Trophoblast cell (in vitro differentiated cells and primary cell): ENCODE measurements at regions not wholly inside any gene's neighbourhood (a gene's known extent, or its start where the extent isn't known, plus 50 kb on each side); places are given as distances from the start of the nearest gene placed in this dataset.
A peak's percentile ranks its signal among the peaks of the same experiment; 100 is the strongest.

Experiments used
- DNase-seq, 2 donors: peaks; one replicate each; pipeline ENCODE4 v3.0.0-alpha.2; 2016
- H2AFZ ChIP-seq: 2 replicates; pipeline ENCODE4 v1.6.1; 2013; ENCODE audit warnings: low read length, moderate library complexity, mild to moderate bottlenecking; ENCODE audit not compliant: insufficient read depth, poor library complexity
- H2AK5ac ChIP-seq: 2 replicates; pipeline ENCODE4 v1.6.1; 2013; ENCODE audit warnings: mild to moderate bottlenecking, low read length
- H2BK120ac ChIP-seq: 2 replicates; pipeline ENCODE4 v1.6.1; 2013; ENCODE audit warnings: low read length, mild to moderate bottlenecking, moderate library complexity; ENCODE audit not compliant: insufficient read depth, poor library complexity
- H2BK12ac ChIP-seq: 2 replicates; pipeline ENCODE4 v1.6.1; 2013; ENCODE audit warnings: mild to moderate bottlenecking, low read length, moderate library complexity
- H2BK5ac ChIP-seq: 2 replicates; pipeline ENCODE4 v1.6.1; 2013; ENCODE audit warnings: low read length, low read depth, moderate library complexity, mild to moderate bottlenecking; ENCODE audit not compliant: poor library complexity
- H3K14ac ChIP-seq: 2 replicates; pipeline ENCODE4 v1.6.1; 2013; ENCODE audit warnings: mild to moderate bottlenecking, low read length
- H3K18ac ChIP-seq: 2 replicates; pipeline ENCODE4 v1.6.1; 2013; ENCODE audit warnings: mild to moderate bottlenecking, low read length
- H3K23ac ChIP-seq: 2 replicates; pipeline ENCODE4 v1.6.1; 2013; ENCODE audit warnings: low read length
- H3K27ac ChIP-seq: 2 replicates; pipeline ENCODE4 v1.5.1; 2013; ENCODE audit warnings: low read depth, mild to moderate bottlenecking, inconsistent platforms, low read length, moderate library complexity
- H3K27me3 ChIP-seq: 2 replicates; pipeline ENCODE4 v1.6.1; 2013; ENCODE audit warnings: inconsistent platforms, mild to moderate bottlenecking, low read length, moderate library complexity; ENCODE audit not compliant: insufficient read depth
- H3K36me3 ChIP-seq, 2 experiments: 1 replicate in 1 of 2; 2 replicates in 1 of 2; pipeline ENCODE4 v1.6.1; 2013; ENCODE audit warnings: low read length in 2 of 2, mild to moderate bottlenecking in 2 of 2, moderate library complexity in 1 of 2; ENCODE audit not compliant: insufficient read depth in 2 of 2, control insufficient read depth in 1 of 2
- H3K4ac ChIP-seq: 2 replicates; pipeline ENCODE4 v1.6.1; 2013; ENCODE audit warnings: low read depth, mild to moderate bottlenecking, low read length, moderate library complexity
- H3K4me1 ChIP-seq, 2 experiments: 1 replicate in 1 of 2; 2 replicates in 1 of 2; pipeline ENCODE4 v1.6.1; 2013; ENCODE audit warnings: low read length in 2 of 2, mild to moderate bottlenecking in 2 of 2, moderate library complexity in 1 of 2; ENCODE audit not compliant: insufficient read depth in 2 of 2, control insufficient read depth in 1 of 2
- H3K4me2 ChIP-seq: 2 replicates; pipeline ENCODE4 v1.6.1; 2013; ENCODE audit warnings: inconsistent platforms, mild to moderate bottlenecking, low read length, moderate library complexity
- H3K4me3 ChIP-seq: 2 replicates; pipeline ENCODE4 v1.5.1; 2013; ENCODE audit warnings: mild to moderate bottlenecking, low read depth, low read length, inconsistent platforms
- H3K79me1 ChIP-seq: one replicate; pipeline ENCODE4 v1.6.1; 2013; ENCODE audit warnings: low read length
- H3K79me2 ChIP-seq: 2 replicates; pipeline ENCODE4 v1.6.1; 2013; ENCODE audit warnings: low read length, mild to moderate bottlenecking; ENCODE audit not compliant: control insufficient read depth, insufficient read depth, poor library complexity
- H3K9ac ChIP-seq: 2 replicates; pipeline ENCODE4 v1.6.1; 2013; ENCODE audit warnings: mild to moderate bottlenecking, low read length
- H3K9me3 ChIP-seq: 2 replicates; pipeline ENCODE4 v1.6.1; 2013; ENCODE audit warnings: low read depth, mild to moderate bottlenecking, control low read depth, inconsistent platforms, low read length; ENCODE audit not compliant: insufficient read depth
- H4K12ac ChIP-seq: 2 replicates; pipeline ENCODE4 v1.6.1; 2013; ENCODE audit warnings: low read depth, mild to moderate bottlenecking, low read length, moderate library complexity
- H4K8ac ChIP-seq: 2 replicates; pipeline ENCODE4 v1.6.1; 2013; ENCODE audit warnings: low read depth, mild to moderate bottlenecking, low read length, moderate library complexity
- H4K91ac ChIP-seq: one replicate; pipeline ENCODE4 v1.6.1; 2013; ENCODE audit warnings: low read depth, mild to moderate bottlenecking, low read length, moderate library complexity
- WGBS: extraction: QIAGEN DNeasy Blood & Tissue Kit; methylation state at CpG from one replicate; pipeline ENCODE4 v1.1.7; 2013; ENCODE audit warnings: missing lambda C conversion rate; ENCODE audit not compliant: insufficient read length, insufficient coverage; ENCODE audit errors: extremely low coverage; 5-methylcytosine and 5-hydroxymethylcytosine counted together

GRCh38 chr10:36177071-36177470, 535.0 kb upstream of the FZD8 start:
- Histone ChIP-seq H4K12ac (no peak overlapping the region), H3K79me2 (no peaks in the 10 kb centered on the region), H2BK5ac (no peak overlapping the region), H3K18ac (no peak overlapping the region), H3K4me2 (no peak overlapping the region), H3K27ac (no peak overlapping the region), H4K91ac (no peak overlapping the region), H2BK120ac (no peak overlapping the region), H3K79me1 (peaks cover 6% of the 10 kb centered on the region), H3K23ac (no peak overlapping the region), H3K14ac (no peak overlapping the region), H3K9me3 (no peaks in the 10 kb centered on the region), H2AK5ac (no peak overlapping the region), H3K4ac (no peak overlapping the region), H3K27me3 (no peaks in the 10 kb centered on the region), H3K4me1 (peaks cover 0 to 5% of the 10 kb centered on the region in 2 experiments), H2BK12ac (no peak overlapping the region), H4K8ac (no peak overlapping the region), H2AFZ (no peak overlapping the region), H3K4me3 (no peak overlapping the region), H3K9ac (no peak overlapping the region), H3K36me3 (no peaks in the 10 kb centered on the region)
- no peak for DNase-seq
- no CpG with 5 or more reads among the region's 3 CpGs for WGBS

- Histone ChIP-seq H3K27me3 (no peaks in the 10 kb centered on the region), H3K18ac (no peak overlapping the region), H3K4me2 (no peak overlapping the region), H4K91ac (no peak overlapping the region), H3K4me3 (no peak overlapping the region), H2AFZ (no peak overlapping the region), H3K79me2 (no peaks in the 10 kb centered on the region), H3K79me1 (peaks cover 8% of the 10 kb centered on the region), H3K4me1 (peaks cover 0 to 7% of the 10 kb centered on the region in 2 experiments), H4K8ac (no peak overlapping the region), H3K9ac (no peak overlapping the region), H3K9me3 (no peaks in the 10 kb centered on the region), H2AK5ac (no peak overlapping the region), H3K36me3 (no peaks in the 10 kb centered on the region), H4K12ac (no peak overlapping the region), H2BK12ac (no peak overlapping the region), H3K14ac (no peak overlapping the region), H3K4ac (no peak overlapping the region), H2BK5ac (no peak overlapping the region), H2BK120ac (no peak overlapping the region), H3K23ac (no peak overlapping the region), H3K27ac (no peak overlapping the region)
- DNase-seq = no peak
These were observed 533.9 kb upstream of the FZD8 start for GRCh38 chr10:36175954-36176353.

GRCh38 chr10:36173364-36173763, 531.3 kb upstream of the FZD8 start:
- Histone ChIP-seq H3K27ac (no peak overlapping the region), H2AK5ac (peak overlapping the region; percentile 87), H3K4me3 (no peak overlapping the region), H4K12ac (peak overlapping the region; percentile 77), H2AFZ (no peak overlapping the region), H3K9me3 (no peaks in the 10 kb centered on the region), H3K79me1 (peaks cover 8% of the 10 kb centered on the region), H3K27me3 (no peaks in the 10 kb centered on the region), H3K18ac (no peak overlapping the region), H4K8ac (no peak overlapping the region), H3K23ac (no peak overlapping the region), H4K91ac (peak overlapping the region; percentile 84), H3K4ac (peak overlapping the region; percentile 83), H2BK5ac (peak overlapping the region; percentile 64), H2BK12ac (peak overlapping the region; percentile 98), H3K36me3 (no peaks in the 10 kb centered on the region), H3K14ac (no peak overlapping the region), H2BK120ac (peak overlapping the region; percentile 80), H3K9ac (no peak overlapping the region), H3K4me2 (no peak overlapping the region), H3K79me2 (no peaks in the 10 kb centered on the region), H3K4me1 (peaks cover 0 to 7% of the 10 kb centered on the region in 2 experiments)
- no peak for DNase-seq
- WGBS = no CpG with 5 or more reads among the region's 4 CpGs

GRCh38 chr10:36171953-36172940, 530.2 kb upstream of the FZD8 start:
- no peak for DNase-seq
- Histone ChIP-seq H2BK5ac (peak overlapping the region; percentile 77), H3K27me3 (no peaks in the 10 kb centered on the region), H3K4me3 (no peak overlapping the region), H3K36me3 (no peaks in the 10 kb centered on the region), H4K91ac (peak overlapping the region; percentile 35), H4K12ac (no peak overlapping the region), H2AK5ac (no peak overlapping the region), H4K8ac (peak overlapping the region; percentile 58), H2AFZ (no peak overlapping the region), H2BK120ac (peak overlapping the region; percentile 85), H3K18ac (no peak overlapping the region), H3K79me1 (peaks cover 8% of the 10 kb centered on the region), H3K4me1 (peaks cover 0 to 7% of the 10 kb centered on the region in 2 experiments), H3K9ac (no peak overlapping the region), H3K4ac (no peak overlapping the region), H3K23ac (no peak overlapping the region), H3K9me3 (no peaks in the 10 kb centered on the region), H3K79me2 (no peaks in the 10 kb centered on the region), H3K27ac (peak overlapping the region; percentile 90), H3K4me2 (peak overlapping the region; percentile 33), H2BK12ac (peak overlapping the region; percentile 30), H3K14ac (no peak overlapping the region)
- no CpG with 5 or more reads among the region's 10 CpGs for WGBS
